Activated naive CD4-positive, alpha-beta T cell treated with anti-CD3 and anti-CD28 coated beads, Interleukin-2, amount 50 U/mL, for 24 hours (primary cell): ENCODE measurements at regions not wholly inside any gene's neighbourhood (a gene's known extent, or its start where the extent isn't known, plus 50 kb on each side); places are given as distances from the start of the nearest gene placed in this dataset.
"Not testable (repeated sequence)": the region's sequence is repeated elsewhere in the genome, so short reads cannot be mapped to it uniquely, and the experiment has no call there.

Source experiments
- H3K27ac Mint-ChIP-seq: one replicate; pipeline ENCODE4 v1.8.0; 2021; ENCODE audit warnings: mild to moderate bottlenecking, mixed read lengths
- H3K27me3 Mint-ChIP-seq: one replicate; pipeline ENCODE4 v1.8.0; 2021; ENCODE audit warnings: mixed read lengths
- H3K36me3 Mint-ChIP-seq: one replicate; pipeline ENCODE4 v1.8.0; 2021; ENCODE audit warnings: mixed read lengths
- H3K4me1 Mint-ChIP-seq: one replicate; pipeline ENCODE4 v1.8.0; 2021; ENCODE audit warnings: mixed read lengths
- H3K4me3 Mint-ChIP-seq: one replicate; pipeline ENCODE4 v1.8.0; 2021; ENCODE audit warnings: mild to moderate bottlenecking, mixed read lengths
- H3K9me3 Mint-ChIP-seq: one replicate; pipeline ENCODE4 v1.8.0; 2021; ENCODE audit warnings: mixed read lengths

GRCh38 chr14:43116341-43116740 lies 1390.7 kb downstream of the FSCB start:
- Mint-ChIP-seq H3K4me3 (no peak overlapping the region), H3K27ac (no peak overlapping the region), H3K27me3 (no peaks in the 10 kb centered on the region), H3K4me1 (no peaks in the 10 kb centered on the region), H3K36me3 (no peaks in the 10 kb centered on the region), H3K9me3 (no peaks in the 10 kb centered on the region)

DNA sequence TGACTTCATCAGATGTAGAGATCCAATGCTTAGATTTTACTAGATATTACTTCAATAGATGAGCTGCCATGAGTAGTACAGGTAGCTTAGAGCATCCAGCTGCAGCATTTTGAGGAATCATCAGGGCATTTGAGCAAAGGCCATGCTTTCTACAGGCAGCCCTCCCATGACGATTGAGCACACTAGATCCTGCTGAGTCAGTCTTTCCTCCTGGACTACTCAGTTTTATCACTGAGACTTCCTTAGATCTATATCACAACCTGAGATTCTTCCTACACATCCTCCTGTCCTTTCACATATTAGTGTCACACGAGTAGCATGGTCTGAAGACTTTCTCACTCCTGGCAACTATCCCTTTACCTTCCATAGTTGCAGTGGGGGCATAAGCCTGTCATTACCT lies 1401.8 kb downstream of the FSCB start:
- H3K9me3 Mint-ChIP-seq: peaks cover 6% of the 10 kb centered on the region
- no peaks in the 10 kb centered on the region for H3K4me1 Mint-ChIP-seq
- no peak overlapping the region for H3K27ac Mint-ChIP-seq
- H3K36me3 Mint-ChIP-seq: no peaks in the 10 kb centered on the region
- H3K27me3 Mint-ChIP-seq: no peaks in the 10 kb centered on the region
- no peak overlapping the region for H3K4me3 Mint-ChIP-seq

GRCh38 chr14:43090380-43090779 lies 1416.7 kb downstream of the FSCB start:
- no peaks in the 10 kb centered on the region for H3K27me3 Mint-ChIP-seq
- H3K36me3 Mint-ChIP-seq: no peaks in the 10 kb centered on the region
- H3K4me1 Mint-ChIP-seq: no peaks in the 10 kb centered on the region
- no peak overlapping the region for H3K27ac Mint-ChIP-seq
- no peak overlapping the region for H3K4me3 Mint-ChIP-seq
- H3K9me3 Mint-ChIP-seq: peaks cover 10% of the 10 kb centered on the region

DNA sequence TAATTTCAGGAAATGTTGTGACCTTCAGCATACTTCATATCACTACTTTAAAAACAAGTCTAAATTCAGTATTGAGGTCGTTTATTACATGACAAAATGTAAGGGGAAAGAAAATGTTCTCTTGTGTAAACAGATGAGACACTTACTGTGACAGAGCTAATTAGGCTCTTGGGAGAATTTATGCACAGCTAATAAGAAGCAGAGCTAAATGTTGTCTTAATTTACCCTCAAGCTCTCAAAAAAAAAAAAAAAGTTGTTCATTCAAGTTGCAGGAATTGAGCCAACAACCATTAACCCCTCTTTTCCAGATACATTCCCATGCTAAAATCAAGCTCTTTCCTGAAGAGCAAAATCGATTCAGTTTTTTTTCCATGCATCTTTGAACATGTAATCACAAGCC lies 1419.4 kb downstream of the FSCB start:
- H3K36me3 Mint-ChIP-seq: no peaks in the 10 kb centered on the region
- H3K9me3 Mint-ChIP-seq: peaks cover 10% of the 10 kb centered on the region
- H3K4me1 Mint-ChIP-seq: no peaks in the 10 kb centered on the region
- H3K4me3 Mint-ChIP-seq: no peak overlapping the region
- H3K27me3 Mint-ChIP-seq: no peaks in the 10 kb centered on the region
- H3K27ac Mint-ChIP-seq: no peak overlapping the region

DNA sequence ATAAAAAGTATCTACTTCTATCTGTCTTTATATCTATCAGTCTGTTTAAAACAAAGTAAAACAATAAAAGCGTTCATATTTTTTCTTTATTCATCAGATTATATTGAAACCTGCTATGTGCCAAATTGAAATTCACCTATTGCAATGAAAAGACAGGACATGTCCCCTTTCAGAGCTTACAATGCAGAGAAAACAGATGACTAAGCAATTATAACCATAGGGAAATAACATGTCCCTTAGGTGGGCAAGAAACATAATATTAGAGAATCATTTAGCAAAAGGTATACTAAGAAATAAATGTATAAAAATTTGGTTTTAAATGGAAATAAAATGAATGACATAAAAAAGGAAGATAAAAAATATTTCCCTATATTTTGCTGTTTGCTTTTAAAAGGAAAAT lies 1421.3 kb downstream of the FSCB start:
- Mint-ChIP-seq H3K36me3 (no peaks in the 10 kb centered on the region), H3K4me3 (no peak overlapping the region), H3K4me1 (no peaks in the 10 kb centered on the region), H3K27me3 (no peaks in the 10 kb centered on the region), H3K9me3 (peaks cover 4% of the 10 kb centered on the region), H3K27ac (no peak overlapping the region)

DNA sequence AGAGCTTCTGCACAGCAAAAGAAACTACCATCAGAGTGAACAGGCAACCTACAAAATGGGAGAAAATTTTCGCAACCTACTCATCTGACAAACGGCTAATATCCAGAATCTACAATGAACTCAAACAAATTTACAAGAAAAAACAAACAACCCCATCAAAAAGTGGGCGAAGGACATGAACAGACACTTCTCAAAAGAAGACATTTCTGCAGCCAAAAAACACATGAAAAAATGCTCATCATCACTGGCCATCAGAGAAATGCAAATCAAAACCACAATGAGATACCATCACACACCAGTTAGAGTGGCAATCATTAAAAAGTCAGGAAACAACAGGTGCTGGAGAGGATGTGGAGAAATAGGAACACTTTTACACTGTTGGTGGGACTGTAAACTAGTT lies 1439.7 kb downstream of the FSCB start:
- H3K9me3 Mint-ChIP-seq, H3K4me3 Mint-ChIP-seq, H3K36me3 Mint-ChIP-seq, H3K27me3 Mint-ChIP-seq, H3K4me1 Mint-ChIP-seq, H3K27ac Mint-ChIP-seq: not testable (repeated sequence)

DNA sequence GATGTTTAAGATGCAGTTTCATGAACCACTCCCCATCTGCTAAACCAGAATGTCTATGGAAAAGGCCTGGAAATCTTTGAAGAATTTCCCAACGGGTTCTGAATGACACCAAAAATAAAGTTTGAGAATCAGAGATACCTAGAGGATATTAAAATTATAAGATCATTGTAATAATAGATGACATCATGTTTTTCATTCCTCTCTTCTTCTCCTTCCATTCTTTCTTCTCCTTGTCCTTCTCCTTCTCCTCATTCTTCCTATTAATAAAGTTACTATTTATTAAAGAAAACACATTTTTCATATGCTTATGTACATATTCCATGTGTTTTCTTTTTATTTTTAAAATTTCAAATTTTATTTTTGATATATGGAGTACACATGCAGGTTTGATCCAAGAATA lies 1449.4 kb downstream of the LRFN5 start:
- Mint-ChIP-seq H3K27me3 (no peaks in the 10 kb centered on the region), H3K36me3 (no peaks in the 10 kb centered on the region), H3K4me3 (no peak overlapping the region), H3K27ac (no peak overlapping the region), H3K9me3 (peaks cover 7% of the 10 kb centered on the region), H3K4me1 (no peaks in the 10 kb centered on the region)

GRCh38 chr14:43052897-43053296 lies 1446.2 kb downstream of the LRFN5 start:
- H3K9me3 Mint-ChIP-seq: no peaks in the 10 kb centered on the region
- no peak overlapping the region for H3K27ac Mint-ChIP-seq
- no peaks in the 10 kb centered on the region for H3K36me3 Mint-ChIP-seq
- no peaks in the 10 kb centered on the region for H3K4me1 Mint-ChIP-seq
- no peaks in the 10 kb centered on the region for H3K27me3 Mint-ChIP-seq
- no peak overlapping the region for H3K4me3 Mint-ChIP-seq

- Mint-ChIP-seq H3K27me3 (no peaks in the 10 kb centered on the region), H3K36me3 (no peaks in the 10 kb centered on the region), H3K9me3 (peaks cover 10% of the 10 kb centered on the region), H3K27ac (no peak overlapping the region), H3K4me1 (no peaks in the 10 kb centered on the region), H3K4me3 (no peak overlapping the region)
Measured at GRCh38 chr14:43043850-43044249, 1437.2 kb downstream of the LRFN5 start.

- H3K27me3 Mint-ChIP-seq: no peaks in the 10 kb centered on the region
- H3K36me3 Mint-ChIP-seq: no peaks in the 10 kb centered on the region
- H3K27ac Mint-ChIP-seq: no peak overlapping the region
- H3K9me3 Mint-ChIP-seq: peaks cover 11% of the 10 kb centered on the region
- no peak overlapping the region for H3K4me3 Mint-ChIP-seq
- no peaks in the 10 kb centered on the region for H3K4me1 Mint-ChIP-seq
Measured at GRCh38 chr14:43042408-43042807, 1435.7 kb downstream of the LRFN5 start.

- H3K27ac Mint-ChIP-seq: no peak overlapping the region
- H3K9me3 Mint-ChIP-seq: peaks cover 11% of the 10 kb centered on the region
- no peaks in the 10 kb centered on the region for H3K27me3 Mint-ChIP-seq
- H3K36me3 Mint-ChIP-seq: no peaks in the 10 kb centered on the region
- no peaks in the 10 kb centered on the region for H3K4me1 Mint-ChIP-seq
- no peak overlapping the region for H3K4me3 Mint-ChIP-seq
Measured at GRCh38 chr14:43041976-43042375, 1435.3 kb downstream of the LRFN5 start.

GRCh38 chr14:43041207-43041606 lies 1434.5 kb downstream of the LRFN5 start:
- no peak overlapping the region for H3K27ac Mint-ChIP-seq
- H3K9me3 Mint-ChIP-seq: peaks cover 11% of the 10 kb centered on the region
- no peaks in the 10 kb centered on the region for H3K4me1 Mint-ChIP-seq
- no peaks in the 10 kb centered on the region for H3K27me3 Mint-ChIP-seq
- H3K36me3 Mint-ChIP-seq: no peaks in the 10 kb centered on the region
- H3K4me3 Mint-ChIP-seq: no peak overlapping the region

DNA sequence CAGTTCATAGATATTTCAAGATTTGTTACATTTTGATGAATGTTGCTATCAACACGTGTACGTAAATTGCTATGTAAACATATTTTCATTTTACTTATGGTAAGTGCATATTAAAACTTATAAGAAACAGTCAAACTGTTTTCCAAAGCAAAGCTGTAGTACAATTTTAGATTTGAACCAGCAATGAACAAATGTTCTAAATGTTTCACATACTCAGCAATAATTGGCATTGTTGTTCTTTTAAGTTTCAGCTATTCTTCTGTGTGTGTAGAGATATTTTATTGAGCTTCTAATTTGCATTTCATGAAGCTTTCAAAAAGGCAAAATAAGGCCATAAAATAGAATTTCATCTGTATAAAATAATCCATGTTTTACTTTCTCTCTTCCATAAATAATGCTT lies 1433.2 kb downstream of the LRFN5 start:
- Mint-ChIP-seq H3K9me3 (peaks cover 11% of the 10 kb centered on the region), H3K4me1 (no peaks in the 10 kb centered on the region), H3K4me3 (no peak overlapping the region), H3K36me3 (no peaks in the 10 kb centered on the region), H3K27me3 (no peaks in the 10 kb centered on the region), H3K27ac (no peak overlapping the region)

- H3K4me3 Mint-ChIP-seq: no peak overlapping the region
- H3K27ac Mint-ChIP-seq: no peak overlapping the region
- H3K36me3 Mint-ChIP-seq: no peaks in the 10 kb centered on the region
- H3K4me1 Mint-ChIP-seq: no peaks in the 10 kb centered on the region
- no peaks in the 10 kb centered on the region for H3K9me3 Mint-ChIP-seq
- no peaks in the 10 kb centered on the region for H3K27me3 Mint-ChIP-seq
Measured at GRCh38 chr14:43031598-43031997, 1424.9 kb downstream of the LRFN5 start.

- no peaks in the 10 kb centered on the region for H3K36me3 Mint-ChIP-seq
- peaks cover 3% of the 10 kb centered on the region for H3K9me3 Mint-ChIP-seq
- H3K27me3 Mint-ChIP-seq: no peaks in the 10 kb centered on the region
- no peak overlapping the region for H3K27ac Mint-ChIP-seq
- H3K4me1 Mint-ChIP-seq: no peaks in the 10 kb centered on the region
- H3K4me3 Mint-ChIP-seq: no peak overlapping the region
Measured at GRCh38 chr14:43022094-43022800, 1415.6 kb downstream of the LRFN5 start.

GRCh38 chr14:43019826-43020225 lies 1413.2 kb downstream of the LRFN5 start:
- no peaks in the 10 kb centered on the region for H3K36me3 Mint-ChIP-seq
- H3K9me3 Mint-ChIP-seq: peaks cover 3% of the 10 kb centered on the region
- H3K27ac Mint-ChIP-seq: no peak overlapping the region
- no peak overlapping the region for H3K4me3 Mint-ChIP-seq
- no peaks in the 10 kb centered on the region for H3K27me3 Mint-ChIP-seq
- no peaks in the 10 kb centered on the region for H3K4me1 Mint-ChIP-seq

DNA sequence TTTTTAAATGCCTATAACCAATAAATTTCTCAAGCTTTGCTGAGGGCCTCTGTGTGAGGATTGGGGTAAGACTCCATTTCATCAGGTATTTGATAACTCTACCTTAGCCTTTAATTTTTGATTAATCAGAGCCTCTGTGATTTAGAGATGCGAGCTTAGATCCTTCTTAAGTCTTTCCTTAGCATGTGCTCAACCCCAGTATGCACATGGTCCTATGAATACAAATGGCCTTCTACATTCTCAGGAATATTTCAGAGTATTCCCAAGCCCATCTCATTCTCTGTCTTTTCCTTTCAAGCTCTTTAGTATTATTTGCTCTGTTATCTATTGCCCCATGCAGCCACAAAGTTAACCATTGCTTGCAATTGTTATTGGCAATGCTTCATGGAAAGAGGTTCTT lies 1407.7 kb downstream of the LRFN5 start:
- Mint-ChIP-seq H3K9me3 (no peaks in the 10 kb centered on the region), H3K4me3 (no peak overlapping the region), H3K36me3 (no peaks in the 10 kb centered on the region), H3K27me3 (no peaks in the 10 kb centered on the region), H3K4me1 (no peaks in the 10 kb centered on the region), H3K27ac (no peak overlapping the region)
